ENCODE measurements at regions not wholly inside any gene's neighbourhood (a gene's known extent, or its start where the extent isn't known, plus 50 kb on each side); places are given as distances from the start of the nearest gene placed in this dataset.
"Not testable (repeated sequence)": the region's sequence is repeated elsewhere in the genome, so short reads cannot be mapped to it uniquely, and the experiment has no call there.

DNA sequence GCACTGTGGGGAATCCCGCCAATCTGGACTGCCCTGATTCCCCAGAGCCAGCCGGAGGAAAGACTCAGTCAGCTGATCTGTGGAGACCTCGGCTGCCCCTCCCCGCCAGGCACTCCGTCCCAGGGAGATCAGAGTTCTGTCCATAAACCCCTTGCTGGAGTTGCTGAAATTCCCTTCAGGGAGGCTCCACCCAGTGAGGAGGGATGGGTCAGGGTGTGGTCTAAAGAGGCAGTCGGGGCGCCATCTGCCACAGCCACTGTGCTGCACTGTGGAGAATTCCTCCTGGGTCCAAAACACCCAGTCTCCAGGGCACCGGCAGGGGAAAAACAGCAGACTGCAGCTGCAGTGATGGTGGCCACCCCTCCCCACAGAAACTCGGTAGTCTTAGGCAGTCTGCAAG lies 1922.3 kb upstream of the FLRT2 start:
- no peak for DNase-seq (ENCODE audit: low read depth in 2 of 3, low spot score in 1 of 3)

DNA sequence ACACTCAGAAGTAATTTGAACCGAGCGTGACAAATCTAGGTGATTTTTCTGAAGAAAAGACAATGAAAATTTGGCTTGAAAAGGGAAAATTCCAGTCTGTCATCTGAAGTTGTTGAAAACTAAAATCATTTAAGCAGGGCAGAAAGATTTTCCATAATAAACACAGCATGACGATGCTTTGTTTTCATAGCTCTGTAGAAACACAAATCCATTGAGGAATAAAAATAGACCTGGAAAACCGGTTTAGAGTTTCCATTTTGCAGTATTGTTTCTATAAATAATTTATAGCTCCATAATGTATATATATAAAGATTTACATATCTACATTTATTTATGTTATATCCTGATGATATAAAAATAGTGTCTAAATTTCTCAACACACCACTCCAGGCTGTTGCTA lies 1918.5 kb upstream of the FLRT2 start:
- DNase-seq (ENCODE audit: low read depth in 2 of 3, low spot score in 1 of 3) = no peak

DNA sequence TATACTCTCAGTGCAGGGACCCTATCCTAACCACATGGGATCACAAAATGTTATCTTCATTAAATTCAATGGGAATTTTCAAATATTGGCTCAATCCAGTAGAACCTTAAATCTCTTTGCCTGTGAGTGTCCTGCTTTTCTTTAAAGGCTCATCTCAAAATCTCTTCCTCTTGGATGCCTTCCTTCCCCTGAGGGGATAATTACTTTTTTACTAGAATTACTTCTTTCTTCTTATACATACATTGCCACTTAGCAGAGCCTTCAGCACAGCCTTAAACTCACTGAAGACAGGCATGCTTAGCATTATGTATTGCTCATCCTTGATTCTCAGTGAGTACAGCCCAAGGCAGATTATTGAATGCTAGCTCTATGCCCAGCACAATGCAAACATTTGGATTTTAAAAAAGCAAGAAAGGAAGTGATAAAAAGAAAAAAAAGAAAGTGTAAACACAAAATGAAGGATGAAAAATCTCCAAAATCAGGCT lies 1918.0 kb upstream of the FLRT2 start:
- no peak for DNase-seq (ENCODE audit: low read depth in 2 of 3, low spot score in 1 of 3)

DNA sequence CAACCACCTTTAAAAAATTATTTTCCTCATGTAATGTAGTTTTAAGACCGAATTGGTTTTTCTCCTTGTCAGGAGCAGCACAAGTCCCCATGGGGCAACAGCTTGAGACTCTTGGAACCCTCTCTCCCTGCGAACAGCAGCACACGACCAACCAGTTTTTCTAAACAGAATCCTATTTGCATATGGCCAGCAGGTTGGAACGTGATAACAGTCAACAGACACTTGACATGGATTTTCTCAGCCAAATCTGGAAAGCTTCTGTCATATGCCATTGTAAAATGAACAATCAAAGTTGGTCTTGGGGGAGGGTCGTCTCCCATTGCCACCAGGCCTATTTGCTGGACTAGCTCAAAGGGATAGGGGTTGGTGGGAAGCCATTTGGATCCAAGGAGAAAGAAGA lies 1915.0 kb upstream of the FLRT2 start:
- DNase-seq (ENCODE audit: low read depth in 2 of 3, low spot score in 1 of 3) = no peak

DNA sequence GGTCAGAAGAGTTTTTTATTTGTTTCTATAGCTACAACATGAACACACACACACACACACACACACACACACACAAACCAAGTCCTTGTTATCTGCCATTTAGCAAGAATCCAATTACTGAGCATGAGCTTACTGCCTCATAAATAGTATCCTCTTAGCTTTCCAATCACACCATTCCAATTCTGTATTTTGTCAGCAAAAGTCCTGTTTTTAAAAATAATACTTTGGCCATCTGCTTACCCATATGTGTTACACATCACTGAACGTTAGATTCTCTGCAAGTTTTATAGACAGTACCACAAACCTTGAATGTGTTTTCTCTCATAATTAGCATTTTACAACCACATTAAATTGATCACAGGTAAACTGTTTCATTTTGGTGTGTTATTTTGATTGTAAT lies 1905.4 kb upstream of the FLRT2 start:
- DNase-seq (ENCODE audit: low read depth in 2 of 3, low spot score in 1 of 3) = no peak

DNA sequence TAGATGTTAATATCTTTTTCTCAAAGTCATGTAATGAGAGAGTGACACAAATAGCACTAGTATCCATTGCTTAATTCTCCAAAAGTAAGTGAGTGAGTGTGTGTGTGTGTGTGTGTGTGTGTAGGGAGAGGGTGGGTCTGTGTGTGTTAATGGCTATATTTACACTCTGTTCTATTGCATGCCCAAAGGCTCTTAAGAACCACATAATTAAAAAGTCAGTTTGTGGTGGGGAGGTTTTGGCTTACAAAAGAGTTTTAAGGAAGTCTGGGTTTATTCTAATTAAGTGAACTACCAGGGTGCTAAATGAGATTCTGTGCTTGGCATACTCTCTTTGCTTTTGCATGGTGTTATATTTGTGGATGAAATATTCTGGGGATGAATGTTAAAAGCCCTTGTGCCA lies 1897.6 kb upstream of the FLRT2 start:
- DNase-seq (ENCODE audit: low read depth in 2 of 3, low spot score in 1 of 3) = no peak

DNA sequence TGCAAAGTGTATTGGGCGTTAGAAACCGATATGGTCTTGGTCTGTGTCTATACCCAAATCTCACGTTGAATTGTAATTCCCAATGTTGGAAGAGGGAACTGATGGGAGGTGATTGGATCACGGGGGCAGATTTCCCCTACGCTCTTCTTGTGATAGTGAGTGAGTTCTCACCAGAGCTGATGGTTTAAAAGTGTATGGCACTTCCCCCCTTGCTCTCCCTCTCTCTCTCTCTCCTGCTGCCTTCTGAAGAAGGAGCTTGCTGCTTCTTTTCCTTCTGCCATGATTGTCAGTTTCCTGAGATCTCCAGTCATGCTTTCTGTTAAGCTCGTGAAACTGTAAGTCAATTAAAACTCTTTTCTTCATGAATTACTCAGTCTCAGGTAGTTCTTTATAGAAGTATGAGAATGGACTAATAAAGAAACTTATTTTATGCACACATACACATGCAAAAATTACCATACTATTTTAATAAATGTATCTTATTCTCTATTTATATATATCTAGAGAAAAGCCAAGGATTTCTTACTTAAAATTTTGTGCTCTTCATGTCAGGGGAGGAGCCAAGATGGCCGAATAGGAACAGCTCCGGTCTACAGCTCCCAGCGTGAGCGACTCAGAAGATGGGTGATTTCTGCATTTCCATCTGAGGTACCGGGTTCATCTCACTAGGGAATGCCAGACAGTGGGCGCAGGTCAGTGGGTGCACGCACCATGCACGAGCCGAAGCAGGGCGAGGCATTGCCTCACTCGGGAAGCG lies 1891.0 kb upstream of the FLRT2 start:
- no peak for DNase-seq (ENCODE audit: low read depth in 2 of 3, low spot score in 1 of 3)

DNA sequence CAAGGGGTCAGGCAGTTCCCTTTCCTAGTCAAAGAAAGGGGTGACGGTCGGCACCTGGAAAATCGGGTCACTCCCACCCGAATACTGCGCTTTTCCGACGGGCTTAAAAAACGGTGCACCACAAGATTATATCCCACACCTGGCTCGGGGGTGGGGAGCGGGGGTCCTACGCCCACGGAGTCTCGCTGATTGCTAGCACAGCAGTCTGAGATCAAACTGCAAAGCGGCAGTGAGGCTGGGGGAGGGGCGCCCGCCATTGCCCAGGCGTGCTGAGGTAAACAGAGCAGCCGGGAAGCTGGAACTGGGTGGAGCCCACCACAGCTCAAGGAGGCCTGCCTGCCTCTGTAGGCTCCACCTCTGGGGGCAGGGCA lies 1890.5 kb upstream of the FLRT2 start:
- DNase-seq (ENCODE audit: low read depth in 2 of 3, low spot score in 1 of 3) = not testable (repeated sequence)

DNA sequence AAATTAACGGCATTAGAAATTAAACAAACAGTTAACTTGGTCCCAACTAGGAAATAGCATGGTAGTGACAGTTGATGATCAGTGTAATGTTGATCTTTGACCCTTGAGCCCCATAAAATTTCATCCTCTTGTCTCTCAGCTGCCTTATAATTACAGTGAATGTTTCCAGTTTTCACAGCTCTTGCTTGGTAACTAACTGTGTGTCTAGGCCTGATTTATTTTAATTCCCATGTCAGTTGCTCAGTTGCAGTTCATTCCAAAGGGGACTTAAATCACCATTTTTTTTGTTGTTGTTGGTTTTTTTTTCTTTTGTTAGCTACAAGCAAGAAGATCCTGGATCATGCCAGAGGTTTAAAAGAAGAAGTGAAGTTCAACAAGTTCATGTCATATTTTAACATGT lies 1883.7 kb upstream of the FLRT2 start:
- no peak for DNase-seq (ENCODE audit: low read depth in 2 of 3, low spot score in 1 of 3)

DNA sequence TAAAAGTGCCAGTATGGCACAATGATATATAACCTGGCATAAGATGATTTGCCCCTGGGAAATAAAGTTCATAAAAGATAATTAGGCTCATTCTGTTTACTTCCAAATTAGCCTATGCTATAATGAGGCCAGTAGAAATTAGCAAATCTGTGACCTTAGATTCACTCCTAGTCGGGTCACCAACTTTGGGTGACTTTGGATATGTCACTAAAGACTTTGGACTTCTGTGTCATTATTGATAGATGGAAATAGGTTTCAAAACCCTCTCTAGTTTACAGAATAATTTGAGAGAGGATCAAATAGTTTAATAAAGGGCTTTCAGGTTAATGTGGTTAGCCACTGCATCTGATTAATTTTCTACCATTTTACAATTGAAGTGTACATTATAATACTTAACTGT lies 1869.3 kb upstream of the FLRT2 start:
- no peak for DNase-seq (ENCODE audit: low read depth in 2 of 3, low spot score in 1 of 3)

DNA sequence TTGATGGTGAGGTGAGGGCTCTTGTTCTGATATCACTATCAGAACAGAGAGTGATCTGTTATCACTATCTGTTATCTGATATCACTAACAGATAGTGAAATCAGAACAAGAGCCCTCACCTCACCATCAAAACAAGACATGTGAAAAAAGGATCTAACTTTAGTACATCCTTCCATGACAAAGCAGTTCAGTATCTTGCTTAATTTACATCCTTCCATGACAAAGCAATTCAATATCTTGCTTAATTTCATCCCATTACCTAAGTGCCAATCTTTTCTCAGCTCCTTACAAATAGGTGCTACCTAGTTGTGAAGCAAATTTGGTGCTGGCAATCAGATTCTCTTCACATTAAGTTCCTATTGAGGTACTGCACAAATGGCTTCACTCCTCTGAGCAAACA lies 1865.6 kb upstream of the FLRT2 start:
- no peak for DNase-seq (ENCODE audit: low read depth in 2 of 3, low spot score in 1 of 3)

DNA sequence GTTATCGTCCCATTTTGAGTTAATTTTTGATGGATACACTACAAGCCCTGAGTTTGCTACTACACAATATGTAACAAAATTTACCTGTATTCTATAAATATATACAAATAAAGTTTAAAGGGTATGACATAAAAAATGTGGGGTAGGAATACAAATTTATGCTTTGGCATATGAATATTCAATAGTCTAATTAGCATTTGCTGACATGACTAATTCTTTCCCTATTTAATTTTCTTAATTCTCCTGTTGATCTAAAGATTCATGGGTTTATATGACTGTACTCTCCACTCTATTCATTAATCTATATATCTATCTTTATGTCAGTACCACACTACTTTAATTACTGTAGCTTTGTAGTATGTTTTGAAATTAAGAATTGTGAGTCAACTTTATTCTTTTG lies 1840.7 kb upstream of the FLRT2 start:
- DNase-seq (ENCODE audit: low read depth in 2 of 3, low spot score in 1 of 3) = no peak

DNA sequence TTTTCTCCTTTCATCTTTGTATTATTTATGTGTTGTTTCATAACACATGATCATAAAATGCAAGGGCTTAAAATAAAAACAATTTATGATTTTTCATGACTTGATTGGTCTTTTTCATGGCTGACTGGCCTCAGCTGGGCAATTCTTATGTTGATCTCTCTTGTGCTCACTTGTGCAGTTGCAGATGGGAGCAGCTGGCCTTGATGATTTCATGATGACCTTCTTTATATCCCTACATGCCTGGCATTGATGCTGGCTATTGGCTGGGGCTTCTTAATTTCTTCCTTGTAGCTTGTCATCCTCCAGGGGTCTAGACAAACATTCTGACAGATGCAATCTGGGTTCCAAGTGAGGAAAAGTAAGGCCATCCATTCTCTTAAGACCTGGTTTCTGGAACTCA lies 1832.8 kb upstream of the FLRT2 start:
- DNase-seq (ENCODE audit: low read depth in 2 of 3, low spot score in 1 of 3) = no peak

DNA sequence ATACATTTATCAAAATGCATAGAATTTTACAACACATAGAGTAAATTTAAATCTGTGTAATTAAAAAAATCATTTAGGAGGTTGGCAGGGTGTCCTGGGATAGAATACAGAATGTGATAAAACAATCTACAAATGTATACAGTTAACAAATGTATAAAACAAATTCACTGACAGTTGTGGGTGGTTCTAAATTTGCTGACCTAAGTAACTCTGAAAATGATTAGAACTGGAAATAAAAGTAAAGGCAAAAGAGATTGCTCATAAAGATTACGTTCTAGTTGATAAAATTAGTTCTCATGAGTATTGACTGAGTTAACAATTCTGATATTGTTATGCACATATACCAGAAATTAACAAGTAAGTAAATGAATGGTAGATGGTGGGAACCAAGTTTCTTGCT lies 1827.3 kb upstream of the FLRT2 start:
- no peak for DNase-seq (ENCODE audit: low read depth in 2 of 3, low spot score in 1 of 3)

DNA sequence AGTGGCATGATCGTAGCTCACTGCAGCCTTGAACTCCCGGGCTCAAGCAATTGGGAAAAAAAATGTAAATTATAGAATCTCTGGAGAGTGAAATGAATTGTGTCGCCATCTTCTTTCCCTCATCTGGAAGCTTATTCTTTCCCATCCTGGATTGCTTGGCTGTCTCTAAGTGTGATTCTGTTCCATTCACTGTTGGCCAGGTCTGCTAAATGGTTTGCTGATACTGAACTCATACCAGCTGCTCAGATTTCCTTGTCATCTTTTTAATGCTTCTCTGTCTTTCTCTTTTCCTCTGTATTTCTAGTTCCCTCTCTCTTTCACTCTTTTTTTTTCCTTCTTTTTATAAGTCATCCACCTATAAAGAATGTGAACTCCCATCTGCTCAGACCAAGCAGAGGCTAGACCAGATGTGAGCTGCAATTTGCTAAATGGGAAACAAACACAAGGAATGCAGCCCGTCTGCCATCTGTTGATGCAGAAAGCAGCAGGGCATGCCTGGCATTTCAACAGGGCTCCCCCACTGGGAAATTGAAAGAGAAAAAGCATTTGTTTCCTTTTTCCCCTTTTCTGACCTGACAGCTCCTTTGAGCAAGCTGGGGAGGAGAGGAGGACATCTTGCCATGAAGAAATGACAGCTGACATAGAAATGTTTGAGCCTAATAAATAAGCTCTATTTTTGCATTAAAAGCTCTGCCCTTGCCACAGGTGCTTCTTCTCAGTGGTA lies 1823.6 kb upstream of the FLRT2 start:
- no peak for DNase-seq (ENCODE audit: low read depth in 2 of 3, low spot score in 1 of 3)

DNA sequence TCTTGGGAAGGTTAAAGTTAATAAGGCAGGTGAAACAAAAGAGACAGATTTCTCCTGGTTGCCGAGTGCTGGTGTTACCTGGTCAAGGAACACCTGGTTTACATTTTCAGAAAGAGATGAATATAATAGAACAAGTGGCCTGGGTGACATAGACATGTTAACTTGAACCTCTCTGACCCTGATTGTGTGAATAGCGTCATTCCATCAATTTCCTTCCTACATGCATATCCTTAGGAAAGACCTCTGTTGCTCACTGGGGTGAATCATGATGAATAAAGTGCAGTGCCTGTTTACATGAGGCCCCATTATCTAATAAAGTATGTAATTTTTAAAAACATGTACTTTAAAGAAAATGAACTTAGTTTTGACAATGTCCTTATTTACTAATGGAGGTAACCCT lies 1822.9 kb upstream of the FLRT2 start:
- DNase-seq (ENCODE audit: low read depth in 2 of 3, low spot score in 1 of 3) = no peak

DNA sequence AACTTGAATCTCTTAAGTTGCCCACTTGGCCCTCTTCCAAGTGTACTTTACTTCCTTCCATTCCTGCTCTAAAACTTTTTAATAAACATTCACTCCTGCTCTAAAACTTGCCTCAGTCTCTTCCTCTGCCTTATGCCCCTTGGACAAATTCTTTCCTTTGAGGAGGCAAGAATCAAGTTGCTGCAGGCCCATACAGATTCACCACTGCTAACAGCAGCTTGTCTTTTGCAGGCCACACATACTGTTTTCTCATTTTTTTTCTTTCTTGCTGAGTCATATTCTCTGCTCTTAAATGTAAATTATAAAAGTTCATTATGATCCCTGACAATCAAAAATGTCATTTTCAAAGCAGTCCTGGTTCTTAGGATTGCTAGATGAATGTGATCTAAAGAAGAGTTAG lies 1820.8 kb upstream of the FLRT2 start:
- DNase-seq (ENCODE audit: low read depth in 2 of 3, low spot score in 1 of 3) = no peak

DNA sequence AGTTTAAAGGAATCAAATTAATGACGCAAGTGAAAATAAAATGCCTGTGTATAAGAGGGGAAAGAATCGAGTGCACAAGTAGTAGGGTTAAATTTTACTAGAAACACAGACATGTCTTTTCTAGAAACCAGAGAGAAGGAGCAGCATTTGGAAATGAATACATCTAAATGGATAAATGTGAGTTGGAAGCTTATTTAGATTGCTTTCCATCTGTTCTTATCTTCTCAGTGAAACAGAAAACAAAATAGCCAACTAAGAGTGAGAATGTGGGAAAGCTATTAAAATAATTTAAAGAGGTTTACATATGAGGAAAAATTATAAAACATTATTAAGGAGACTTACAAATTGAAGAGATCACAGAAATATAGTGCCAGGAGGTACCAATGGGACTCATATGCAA lies 1818.9 kb upstream of the FLRT2 start:
- DNase-seq (ENCODE audit: low read depth in 2 of 3, low spot score in 1 of 3) = no peak

DNA sequence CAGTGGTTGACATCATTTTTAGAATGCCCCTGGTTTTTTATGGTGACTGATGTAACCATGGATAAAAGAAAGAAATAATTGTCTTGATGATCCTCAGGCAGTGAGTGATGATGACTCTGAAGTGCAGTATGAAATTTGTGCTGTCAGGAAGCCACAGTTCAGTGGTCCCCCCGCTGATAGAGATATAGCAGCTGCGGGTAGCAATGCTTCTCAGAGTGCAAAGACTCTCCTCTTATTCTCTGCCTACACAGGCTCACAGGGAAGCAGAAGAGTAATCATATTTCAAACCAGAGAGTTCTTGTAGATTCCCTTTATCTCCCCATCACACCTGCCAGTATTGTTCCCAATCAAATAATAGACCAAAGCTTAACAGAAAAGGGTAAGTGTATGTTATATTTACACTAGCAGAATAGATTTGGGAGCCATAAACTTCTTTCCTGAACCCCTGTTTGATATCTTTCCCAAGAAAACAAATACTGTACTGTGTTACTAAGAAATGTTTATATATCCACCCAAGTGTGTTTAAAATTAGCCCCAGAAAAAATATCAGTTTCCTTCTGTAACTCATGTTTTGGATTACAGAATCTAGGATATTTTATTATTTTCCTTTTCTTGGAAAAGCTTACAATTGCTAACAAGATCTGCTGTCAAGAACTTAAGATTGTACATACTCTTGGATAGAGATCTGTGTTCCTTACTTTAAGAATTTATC lies 1817.4 kb upstream of the FLRT2 start:
- no peak for DNase-seq (ENCODE audit: low read depth in 2 of 3, low spot score in 1 of 3)

DNA sequence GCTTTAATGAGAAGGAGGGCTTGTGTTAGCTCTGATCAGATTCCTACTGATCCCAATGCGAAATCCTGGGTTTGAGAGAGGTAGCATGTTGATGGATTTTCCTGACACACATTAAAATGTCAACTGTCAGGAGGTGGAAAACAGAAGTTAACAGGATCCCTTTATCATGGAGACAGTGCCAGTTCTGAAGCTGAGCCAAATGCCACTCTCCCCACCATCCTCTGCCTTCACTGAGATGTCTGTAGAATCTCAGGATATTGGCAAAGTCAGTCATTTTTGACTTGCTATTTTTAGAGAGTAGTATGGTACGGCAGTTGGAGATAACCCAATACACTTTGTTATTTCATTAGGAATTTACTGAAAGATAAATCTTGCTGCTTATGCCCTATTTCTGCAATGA lies 1816.2 kb upstream of the FLRT2 start:
- DNase-seq (ENCODE audit: low read depth in 2 of 3, low spot score in 1 of 3) = no peak

DNA sequence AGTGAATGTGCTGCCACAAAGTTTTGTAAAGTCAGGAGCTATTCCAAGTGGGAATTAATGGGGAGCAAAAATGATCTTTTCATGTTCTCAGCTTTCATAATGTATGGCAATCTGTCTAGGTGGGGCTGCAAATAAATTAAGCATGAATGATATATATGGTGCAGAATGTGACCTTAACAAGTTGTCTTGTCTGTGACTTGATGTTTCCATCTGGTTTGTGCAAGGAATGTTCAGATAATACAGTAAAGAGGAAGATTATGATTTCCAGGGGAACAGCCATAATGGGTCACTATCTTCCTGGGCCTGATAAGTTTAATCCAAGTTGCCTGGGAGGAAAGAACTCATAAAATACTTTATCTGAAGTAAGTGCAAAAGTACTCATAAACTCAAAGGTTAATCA lies 1815.8 kb upstream of the FLRT2 start:
- DNase-seq (ENCODE audit: low read depth in 2 of 3, low spot score in 1 of 3) = no peak

DNA sequence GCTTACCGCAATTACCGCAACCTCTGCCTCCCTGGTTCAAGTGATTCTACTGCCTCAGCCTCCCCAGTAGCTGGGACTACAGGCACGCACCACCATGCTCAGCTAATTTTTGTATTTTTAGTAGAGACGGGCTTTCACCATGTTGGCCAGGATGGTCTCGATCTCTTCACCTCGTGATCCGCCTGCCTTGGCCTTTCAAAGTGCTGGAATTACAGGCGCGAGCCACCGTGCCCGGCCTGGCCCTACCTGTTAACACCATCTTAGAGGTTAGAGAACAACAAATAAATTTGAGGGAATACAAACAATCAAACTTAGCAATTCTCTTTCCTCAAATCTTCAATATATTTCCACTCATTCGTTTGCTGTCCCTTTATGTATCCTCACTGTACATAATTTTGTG lies 1810.5 kb upstream of the FLRT2 start:
- not testable (repeated sequence) for DNase-seq (ENCODE audit: low read depth in 2 of 3, low spot score in 1 of 3)
